HCT116 (cell line): ENCODE measurements at regions not wholly inside any gene's neighbourhood (a gene's known extent, or its start where the extent isn't known, plus 50 kb on each side); places are given as distances from the start of the nearest gene placed in this dataset.

Experiments used
- ATAC-seq: fragments of 200-7000 bp; cut with Tn5 transposase; 2 replicates; pipeline ENCODE4 v1.9.1; 2020; ENCODE audit warnings: mild to moderate bottlenecking, moderate library complexity
- BruUV-seq: library from RNA; stranded (reverse); fragments of 400-500 nt; replicated peaks from 2 replicates; lab custom pipeline; 2021; lab: Mats Ljungman, UMichigan
- CTCF ChIA-PET: fragments of 300-600 bp; sonication (Branson Sonifier 250); formaldehyde crosslinking; loops from one replicate; lab custom pipeline; 2021; ENCODE audit warnings: antibody characterized with exemption; lab: Charles Lee
- POLR2A ChIA-PET: fragments of 300-600, 350-600 bp; sonication (Branson Sonifier 250); formaldehyde crosslinking; loops from one replicate; lab custom pipeline; 2021; ENCODE audit warnings: antibody characterized with exemption; lab: Charles Lee
- RAD21 ChIA-PET, 2 experiments: fragments of 300-600 bp; sonication (Branson Sonifier 250); formaldehyde crosslinking; loops; one replicate each; lab custom pipeline; 2023; ENCODE audit warnings: low total read pairs in 2 of 2; ENCODE audit not compliant: uncharacterized antibody in 2 of 2, unreplicated experiment in 2 of 2, low non-redundant PET in 1 of 2; lab: Charles Lee
- DNase-seq: peaks from one replicate; pipeline ENCODE4 v3.0.0-alpha.2; 2010; ENCODE audit warnings: low read depth, low spot score
- H2AFZ ChIP-seq: fragments of 200-600 bp; shearing (Covaris generic), sonication (generic); 2 replicates; pipeline ENCODE4 v1.6.1; 2017; ENCODE audit warnings: low read depth, mixed run types, mixed read lengths, antibody characterized with exemption, low read length; ENCODE audit not compliant: poor library complexity, severe bottlenecking
- H3K27ac ChIP-seq: 2 replicates; pipeline ENCODE4 v1.5.1; 2012; ENCODE audit warnings: low read depth, low read length
- H3K27me3 ChIP-seq: fragments of 200-600 bp; sonication (generic); 2 replicates; pipeline ENCODE4 v1.6.1; 2016; ENCODE audit warnings: mixed run types, low read length, mixed read lengths; ENCODE audit not compliant: insufficient read depth
- H3K36me3 ChIP-seq, 2 experiments: fragments of 200-500 bp in 1 of 2; fragments of 200-600 bp in 1 of 2; sonication (Bioruptor generic) in 1 of 2; sonication (generic) in 1 of 2; 2 replicates each; pipeline versions ENCODE4 v1.5.1 to v1.6.1; 2014 to 2016; ENCODE audit warnings: low read length in 2 of 2, inconsistent platforms in 1 of 2, mixed read lengths in 1 of 2, mixed run types in 1 of 2; ENCODE audit not compliant: insufficient read depth in 2 of 2, control insufficient read depth in 1 of 2
- H3K4me1 ChIP-seq, 2 experiments: fragments of 200-600 bp in 1 of 2; sonication (generic) in 1 of 2; 2 replicates each; pipeline versions ENCODE4 v1.5.1 to v1.6.1; 2012 to 2017; ENCODE audit warnings: low read length in 2 of 2, inconsistent platforms in 1 of 2, mild to moderate bottlenecking in 1 of 2, mixed read lengths in 1 of 2, mixed run types in 1 of 2, moderate library complexity in 1 of 2; ENCODE audit not compliant: insufficient read depth in 2 of 2, control insufficient read depth in 1 of 2
- H3K4me2 ChIP-seq: fragments of 200-600 bp; sonication (generic); 2 replicates; pipeline ENCODE4 v1.6.1; 2017; ENCODE audit warnings: mixed run types, low read length, mixed read lengths
- H3K4me3 ChIP-seq, 2 experiments: fragments of 200-600 bp in 1 of 2; sonication (generic) in 1 of 2; replicated peaks in 1 of 2; 2 replicates each; pipeline ENCODE4 v1.5.1; 2011 to 2016; ENCODE audit warnings: low read length in 2 of 2, control low read depth in 1 of 2, low read depth in 1 of 2, mild to moderate bottlenecking in 1 of 2, mixed read lengths in 1 of 2, mixed run types in 1 of 2
- H3K79me2 ChIP-seq: fragments of 200-600 bp; sonication (generic); 2 replicates; pipeline ENCODE4 v1.6.1; 2017; ENCODE audit warnings: mild to moderate bottlenecking, mixed run types, low read length, moderate library complexity, mixed read lengths; ENCODE audit not compliant: insufficient read depth
- H3K9ac ChIP-seq: fragments of 200-600 bp; sonication (generic); 2 replicates; pipeline ENCODE4 v1.6.1; 2016; ENCODE audit warnings: low read length, mixed read lengths
- H3K9me2 ChIP-seq: fragments of 200-600 bp; sonication (generic), shearing (Covaris generic); 2 replicates; pipeline ENCODE4 v1.6.1; 2017; ENCODE audit warnings: mixed run types, mild to moderate bottlenecking, moderate library complexity; ENCODE audit not compliant: insufficient read depth
- H3K9me3 ChIP-seq, 2 experiments: fragments of 200-500 bp in 1 of 2; fragments of 200-600 bp in 1 of 2; sonication (Bioruptor generic) in 1 of 2; sonication (generic) in 1 of 2; 2 replicates each; pipeline ENCODE4 v1.6.1; 2014 to 2017; ENCODE audit warnings: low read length in 2 of 2, mixed read lengths in 2 of 2, inconsistent platforms in 1 of 2, low read depth in 1 of 2, mild to moderate bottlenecking in 1 of 2, mixed run types in 1 of 2, moderate library complexity in 1 of 2; ENCODE audit not compliant: control insufficient read depth in 1 of 2, insufficient read depth in 1 of 2
- H4K20me1 ChIP-seq: fragments of 200-600 bp; sonication (generic), shearing (Covaris generic); 2 replicates; pipeline ENCODE4 v1.6.1; 2017; ENCODE audit warnings: mixed run types, mild to moderate bottlenecking, moderate library complexity; ENCODE audit not compliant: insufficient read depth
- ATF3 ChIP-seq: IDR thresholded peaks from 2 replicates; pipeline ENCODE4 v1.6.1; 2012
- CBX3 ChIP-seq: IDR thresholded peaks from 2 replicates; pipeline ENCODE4 v1.6.1; 2012; ENCODE audit warnings: low read depth
- CEBPB ChIP-seq: IDR thresholded peaks from 2 replicates; pipeline ENCODE4 v1.6.1; 2012; ENCODE audit warnings: low read depth
- EGR1 ChIP-seq: IDR thresholded peaks from 2 replicates; pipeline ENCODE4 v1.6.1; 2012; ENCODE audit warnings: low read depth
- ELF1 ChIP-seq: IDR thresholded peaks from 2 replicates; pipeline ENCODE4 v1.6.1; 2012; ENCODE audit warnings: low read depth, borderline replicate concordance
- EZH2phosphoT487 ChIP-seq: fragments of 200-600 bp; IDR thresholded peaks from 2 replicates; pipeline ENCODE4 v1.6.1; 2018; ENCODE audit warnings: antibody characterized with exemption, borderline replicate concordance
- JUND ChIP-seq: IDR thresholded peaks from 2 replicates; pipeline ENCODE4 v1.6.1; 2012
- MAX ChIP-seq: IDR thresholded peaks from 2 replicates; pipeline ENCODE4 v1.6.1; 2012
- POLR2AphosphoS5 ChIP-seq: IDR thresholded peaks from 2 replicates; pipeline ENCODE4 v1.6.1; 2011; ENCODE audit warnings: mild to moderate bottlenecking, low read depth, low read length, moderate library complexity
- RAD21 ChIP-seq: IDR thresholded peaks from 2 replicates; pipeline ENCODE4 v1.6.1; 2012; ENCODE audit warnings: low read depth, mild to moderate bottlenecking
- SP1 ChIP-seq: IDR thresholded peaks from 2 replicates; pipeline ENCODE4 v1.6.1; 2012; ENCODE audit warnings: low read depth
- SRF ChIP-seq: IDR thresholded peaks from 2 replicates; pipeline ENCODE4 v1.6.1; 2012; ENCODE audit warnings: low read depth
- ZBTB33 ChIP-seq: IDR thresholded peaks from 2 replicates; pipeline ENCODE4 v1.6.1; 2011; ENCODE audit warnings: mild to moderate bottlenecking, low read length, moderate library complexity; ENCODE audit not compliant: insufficient replicate concordance; ENCODE audit errors: extremely low read depth
- ZFX ChIP-seq: fragments of 450-650 bp; IDR thresholded peaks from 2 replicates; pipeline ENCODE4 v1.6.1; 2017
- ZNF274 ChIP-seq: fragments of 200-500 bp; sonication (Bioruptor generic); IDR thresholded peaks from 2 replicates; pipeline ENCODE4 v1.6.1; 2014; ENCODE audit warnings: mild to moderate bottlenecking, low read depth, low read length, inconsistent platforms
- intact Hi-C: fragments of 100-400 bp; cut with micrococcal nuclease; formaldehyde crosslinking; loops from 2 replicates; pipeline ENCODE4 v1.10.0; 2022

GRCh38 chr7:97506728-97507127 lies 225.2 kb upstream of the TAC1 start:
- DNase-seq (no peak), ATAC-seq (no peak)
- Histone ChIP-seq H3K4me3 (no peak overlapping the region), H3K27ac (no peak overlapping the region), H3K4me2 (no peak overlapping the region), H3K27me3 (no peaks in the 10 kb centered on the region), H3K36me3 (no peaks in the 10 kb centered on the region), H3K4me1 (no peaks in the 10 kb centered on the region), H2AFZ (no peak overlapping the region), H3K9ac (no peak overlapping the region), H3K79me2 (no peaks in the 10 kb centered on the region), H3K9me3 (no peaks in the 10 kb centered on the region), H3K9me2 (no peaks in the 10 kb centered on the region), H4K20me1 (no peaks in the 10 kb centered on the region)
- RAD21 ChIA-PET = no interaction called here
- CTCF ChIA-PET = no interaction called here
- intact Hi-C loops = loop anchor here (10.0 kb wide), 1 partner anchor 402 kb away; no protein-coding TSS in a partner anchor
- POLR2A ChIA-PET = no interaction called here
- TF ChIP-seq RAD21 = no peak
- no peak for TF ChIP-seq EGR1
- no peak for TF ChIP-seq ZNF274
- TF ChIP-seq ZBTB33 = no peak
- TF ChIP-seq ATF3 = no peak
- TF ChIP-seq CBX3 = no peak
- TF ChIP-seq EZH2phosphoT487 = no peak
- TF ChIP-seq SRF = no peak
- no peak for TF ChIP-seq CEBPB
- TF ChIP-seq ELF1 = no peak
- no peak for TF ChIP-seq SP1
- TF ChIP-seq MAX = no peak
- no peak for TF ChIP-seq ZFX
- no peak for TF ChIP-seq JUND
- TF ChIP-seq POLR2AphosphoS5 = no peak
- BruUV-seq = no TSS peak
